ENCODE measurements at regions not wholly inside any gene's neighbourhood (a gene's known extent, or its start where the extent isn't known, plus 50 kb on each side); places are given as distances from the start of the nearest gene placed in this dataset.

DNA sequence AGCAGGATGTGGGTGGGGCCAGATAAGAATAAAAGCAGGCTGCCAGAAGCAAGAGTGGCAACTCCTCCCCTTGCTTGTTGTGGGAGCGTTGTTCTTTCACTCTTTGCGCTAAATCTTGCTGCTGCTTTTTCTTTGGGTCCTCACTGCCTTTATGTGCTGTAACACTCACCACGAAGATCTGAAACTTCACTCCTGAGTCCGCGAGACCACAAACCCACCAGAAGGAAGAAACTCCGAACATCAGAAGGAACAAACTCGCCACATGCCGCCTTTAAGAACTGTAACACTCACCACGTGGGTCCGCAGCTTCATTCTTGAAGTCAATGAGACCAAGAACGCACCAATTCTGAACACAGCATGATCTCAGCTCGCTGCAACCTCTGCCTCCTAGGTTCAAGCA is 72.9 kb downstream of the IL12A start:
- Histone ChIP-seq H3K79me1 (ENCODE audit: low read depth in 1 of 2, low read length in 2 of 2) (no peaks in the 10 kb centered on the region), H2AK9ac (replicated peaks; ENCODE audit: low read depth, low read length, poor library complexity) (no peak overlapping the region), H3K18ac (ENCODE audit: low read depth, low read length) (no peak overlapping the region), H3K9ac (ENCODE audit: low read depth, low read length) (no peak overlapping the region), H3K23ac (ENCODE audit: low read depth, low read length) (no peak overlapping the region), H3K56ac (ENCODE audit: extremely low read depth, insufficient read depth, low read length) (no peak overlapping the region), H3K14ac (replicated peaks; ENCODE audit: low read depth, low read length) (no peak overlapping the region), H2AK5ac (ENCODE audit: low read depth, low read length) (no peak overlapping the region), H3K4me3 (ENCODE audit: insufficient read depth, low read depth, low read length) (no peak overlapping the region), H4K5ac (ENCODE audit: low read depth, low read length) (no peak overlapping the region), H3K4me1 (ENCODE audit: control insufficient read depth, insufficient read depth, low read length) (no peaks in the 10 kb centered on the region), H2BK20ac (ENCODE audit: low read depth, low read length) (no peak overlapping the region), H3K4ac (ENCODE audit: low read depth, low read length) (no peak overlapping the region), H2BK120ac (ENCODE audit: low read depth, low read length) (no peak overlapping the region), H2AFZ (replicated peaks; ENCODE audit: low read length, poor library complexity) (no peak overlapping the region), H3K9me1 (ENCODE audit: insufficient read depth, low read length) (no peaks in the 10 kb centered on the region), H3K36me3 (ENCODE audit: control insufficient read depth, insufficient read depth, low read length) (no peaks in the 10 kb centered on the region), H3K27me3 (ENCODE audit: control insufficient read depth, insufficient read depth, low read length) (peaks cover 1% of the 10 kb centered on the region), H2BK15ac (ENCODE audit: low read depth, low read length) (no peak overlapping the region), H3K9me3 (ENCODE audit: control insufficient read depth, insufficient read depth, low read length) (no peaks in the 10 kb centered on the region), H3K27ac (ENCODE audit: insufficient read depth, low read length) (no peak overlapping the region), H3K4me2 (ENCODE audit: low read depth, low read length) (no peak overlapping the region), H4K20me1 (ENCODE audit: insufficient read depth, low read length) (no peaks in the 10 kb centered on the region), H2BK5ac (ENCODE audit: low read depth, low read length, poor library complexity, severe bottlenecking) (no peak overlapping the region), H4K8ac (ENCODE audit: low read depth in 2 of 2, low read length in 2 of 2) (no peak overlapping the region), H4K91ac (ENCODE audit: insufficient read depth, low read depth, low read length) (no peak overlapping the region)
- WGBS, 2 experiments (ENCODE audit: extremely low coverage in 2 of 2, insufficient read length in 1 of 2) = 95% methylated on average over 9 of the region's 12 CpGs; no CpG with 5 or more reads in 1 of the 2 experiments
- ChIA-PET POLR2A (ENCODE audit: unreplicated experiment) (no interaction called here), CTCF (no interaction called here)
- ATAC-seq (ENCODE audit: low read depth) = no peak
- dilution Hi-C loops (cut with HindIII; ENCODE audit: low sequenced_read_pairs, unreplicated experiment) (no loop called here), intact Hi-C loops (cut with micrococcal nuclease) (no loop called here), in situ Hi-C loops (cut with MboI; ENCODE audit: low sequenced_read_pairs) (no loop called here)
- TF ChIP-seq MAZ (IDR thresholded peaks at IDR 0.05; ENCODE audit: borderline replicate concordance, low read depth, low read length) (no peak), FOS (IDR thresholded peaks at IDR 0.05; ENCODE audit: low read depth, low read length) (no peak), RAD21 (IDR thresholded peaks at IDR 0.05; ENCODE audit: low read length) (no peak), NFE2L2 (IDR thresholded peaks at IDR 0.05; ENCODE audit: low read depth, low read length) (no peak), SMC3 (IDR thresholded peaks at IDR 0.05; ENCODE audit: low read depth, low read length) (no peak)
- BruUV-seq (replicated peaks) = no TSS peak
- DNase-seq = no peak

Data from IMR-90 (cell line).